H9 (cell line): ENCODE measurements at regions not wholly inside any gene's neighbourhood (a gene's known extent, or its start where the extent isn't known, plus 50 kb on each side); places are given as distances from the start of the nearest gene placed in this dataset.

Experiments used
- DNase-seq: peaks from one replicate; pipeline ENCODE4 v3.0.0-alpha.2; 2017
- H2AFZ ChIP-seq: one replicate; pipeline ENCODE4 v1.6.1; 2013; ENCODE audit warnings: mild to moderate bottlenecking, low read length, control low read depth, moderate library complexity
- H2AK5ac ChIP-seq: 2 replicates; pipeline ENCODE4 v1.6.1; 2013; ENCODE audit warnings: low read length, control low read depth, mixed read lengths; ENCODE audit not compliant: insufficient read length
- H2BK120ac ChIP-seq: one replicate; pipeline ENCODE4 v1.6.1; 2013; ENCODE audit warnings: low read depth, mild to moderate bottlenecking, low read length, control low read depth, inconsistent platforms; ENCODE audit not compliant: poor library complexity, severe bottlenecking
- H2BK12ac ChIP-seq: 2 replicates; pipeline ENCODE4 v1.6.1; 2013; ENCODE audit warnings: low read length, control low read depth, mixed read lengths, low read depth; ENCODE audit not compliant: insufficient read length
- H2BK15ac ChIP-seq: 2 replicates; pipeline ENCODE4 v1.6.1; 2013; ENCODE audit warnings: low read depth, low read length, control low read depth
- H2BK20ac ChIP-seq: one replicate; pipeline ENCODE4 v1.6.1; 2013; ENCODE audit warnings: low read depth, mild to moderate bottlenecking, low read length, control low read depth, inconsistent platforms; ENCODE audit not compliant: poor library complexity, severe bottlenecking
- H2BK5ac ChIP-seq: 2 replicates; pipeline ENCODE4 v1.6.1; 2013; ENCODE audit warnings: low read length, control low read depth, mixed read lengths; ENCODE audit not compliant: insufficient read length
- H3K14ac ChIP-seq: 2 replicates; pipeline ENCODE4 v1.6.1; 2013; ENCODE audit warnings: low read length, control low read depth; ENCODE audit not compliant: insufficient read depth
- H3K18ac ChIP-seq: 2 replicates; pipeline ENCODE4 v1.6.1; 2013; ENCODE audit warnings: low read depth, mild to moderate bottlenecking, mixed read lengths, low read length, control low read depth; ENCODE audit not compliant: insufficient read length
- H3K23ac ChIP-seq: 2 replicates; pipeline ENCODE4 v1.6.1; 2013; ENCODE audit warnings: low read length, control low read depth, mixed read lengths, low read depth; ENCODE audit not compliant: insufficient read length
- H3K23me2 ChIP-seq: 2 replicates; pipeline ENCODE4 v1.6.1; 2013; ENCODE audit warnings: low read depth, mild to moderate bottlenecking, mixed read lengths, low read length, control low read depth; ENCODE audit not compliant: insufficient read length, poor library complexity, severe bottlenecking
- H3K27ac ChIP-seq: 2 replicates; pipeline ENCODE4 v1.5.1; 2013; ENCODE audit warnings: low read length, control low read depth, mixed read lengths, low read depth; ENCODE audit not compliant: insufficient read length
- H3K27me3 ChIP-seq: 2 replicates; pipeline ENCODE4 v1.6.1; 2013; ENCODE audit warnings: low read length, control low read depth, inconsistent platforms; ENCODE audit not compliant: insufficient read depth
- H3K4ac ChIP-seq: 2 replicates; pipeline ENCODE4 v1.6.1; 2013; ENCODE audit warnings: low read depth, mild to moderate bottlenecking, control low read depth, inconsistent platforms, low read length, moderate library complexity
- H3K4me1 ChIP-seq: 2 replicates; pipeline ENCODE4 v1.6.1; 2013; ENCODE audit warnings: low read length, control low read depth, inconsistent platforms; ENCODE audit not compliant: insufficient read depth
- H3K4me2 ChIP-seq: 2 replicates; pipeline ENCODE4 v1.6.1; 2013; ENCODE audit warnings: low read length, control low read depth, mixed read lengths; ENCODE audit not compliant: insufficient read length, insufficient read depth
- H3K56ac ChIP-seq: 2 replicates; pipeline ENCODE4 v1.6.1; 2013; ENCODE audit warnings: low read depth, mild to moderate bottlenecking, mixed read lengths, low read length, control low read depth; ENCODE audit not compliant: insufficient read length
- H3K79me1 ChIP-seq: 2 replicates; pipeline ENCODE4 v1.6.1; 2013; ENCODE audit warnings: low read depth, mild to moderate bottlenecking, moderate library complexity, low read length, control low read depth, inconsistent platforms; ENCODE audit not compliant: insufficient read depth, poor library complexity, severe bottlenecking
- H3K79me2 ChIP-seq: 2 replicates; pipeline ENCODE4 v1.6.1; 2013; ENCODE audit warnings: low read length, control low read depth, inconsistent platforms; ENCODE audit not compliant: insufficient read depth
- H3K9ac ChIP-seq: 2 replicates; pipeline ENCODE4 v1.6.1; 2013; ENCODE audit warnings: low read length, control low read depth, mixed read lengths; ENCODE audit not compliant: insufficient read length; ENCODE audit errors: extremely low read depth
- H3K9me3 ChIP-seq: one replicate; pipeline ENCODE4 v1.6.1; 2013; ENCODE audit warnings: low read depth, low read length, inconsistent platforms; ENCODE audit not compliant: control insufficient read depth
- H3T11ph ChIP-seq: one replicate; pipeline ENCODE4 v1.6.1; 2013; ENCODE audit warnings: mild to moderate bottlenecking, low read length, control low read depth, inconsistent platforms
- H4K20me1 ChIP-seq: one replicate; pipeline ENCODE4 v1.6.1; 2013; ENCODE audit not compliant: control insufficient read depth, insufficient read length, insufficient read depth
- H4K5ac ChIP-seq: 2 replicates; pipeline ENCODE4 v1.6.1; 2013; ENCODE audit warnings: low read depth, mild to moderate bottlenecking, mixed read lengths, low read length, control low read depth; ENCODE audit not compliant: insufficient read length
- H4K8ac ChIP-seq: replicated peaks from 2 replicates; pipeline ENCODE4 v1.6.1; 2013; ENCODE audit warnings: low read length, control low read depth, mixed read lengths, low read depth; ENCODE audit not compliant: insufficient read length
- H4K91ac ChIP-seq: 2 replicates; pipeline ENCODE4 v1.6.1; 2013; ENCODE audit warnings: low read depth, mild to moderate bottlenecking, moderate library complexity, mixed read lengths, low read length, control low read depth; ENCODE audit not compliant: insufficient read length
- H3K27ac Mint-ChIP-seq, 3 experiments: 2 replicates in 2 of 3; 3 replicates in 1 of 3; pipeline ENCODE4 v1.8.0; 2020 to 2021; ENCODE audit warnings: mixed read lengths in 3 of 3, mild to moderate bottlenecking in 1 of 3, moderate library complexity in 1 of 3
- H3K27me3 Mint-ChIP-seq: 2 replicates; pipeline ENCODE4 v1.8.0; 2021; ENCODE audit warnings: low read depth, mild to moderate bottlenecking, moderate library complexity, mixed read lengths
- H3K36me3 Mint-ChIP-seq, 3 experiments: 2 replicates in 2 of 3; 3 replicates in 1 of 3; pipeline ENCODE4 v1.8.0; 2020 to 2021; ENCODE audit warnings: low read depth in 3 of 3, mixed read lengths in 3 of 3; ENCODE audit not compliant: insufficient read depth in 1 of 3
- H3K4me1 Mint-ChIP-seq, 2 experiments: 2 replicates each; pipeline ENCODE4 v1.8.0; 2020; ENCODE audit warnings: mixed read lengths in 2 of 2
- H3K4me3 Mint-ChIP-seq, 2 experiments: 2 replicates in 1 of 2; 3 replicates in 1 of 2; pipeline ENCODE4 v1.8.0; 2020 to 2021; ENCODE audit warnings: mild to moderate bottlenecking in 2 of 2, mixed read lengths in 2 of 2, moderate library complexity in 1 of 2
- H3K9me3 Mint-ChIP-seq, 2 experiments: 2 replicates in 1 of 2; 3 replicates in 1 of 2; pipeline ENCODE4 v1.8.0; 2020; ENCODE audit warnings: mild to moderate bottlenecking in 2 of 2, mixed read lengths in 2 of 2, moderate library complexity in 1 of 2
- WGBS: extraction: QIAGEN DNeasy Blood & Tissue Kit; methylation state at CpG from one replicate; pipeline ENCODE4 v1.1.7; 2013; ENCODE audit warnings: missing lambda C conversion rate, low lambda C conversion rate, mixed read lengths; ENCODE audit not compliant: insufficient read length; ENCODE audit errors: extremely low coverage; 5-methylcytosine and 5-hydroxymethylcytosine counted together
- TF ChIP-seq, protein P1 (sequence below): fragments of 200-600 bp; sonication (generic); conservative IDR thresholded peaks from 3 replicates; pipeline ENCODE4 v1.8.0; 2021; ENCODE audit warnings: antibody characterized with exemption, mild to moderate bottlenecking

DNA sequence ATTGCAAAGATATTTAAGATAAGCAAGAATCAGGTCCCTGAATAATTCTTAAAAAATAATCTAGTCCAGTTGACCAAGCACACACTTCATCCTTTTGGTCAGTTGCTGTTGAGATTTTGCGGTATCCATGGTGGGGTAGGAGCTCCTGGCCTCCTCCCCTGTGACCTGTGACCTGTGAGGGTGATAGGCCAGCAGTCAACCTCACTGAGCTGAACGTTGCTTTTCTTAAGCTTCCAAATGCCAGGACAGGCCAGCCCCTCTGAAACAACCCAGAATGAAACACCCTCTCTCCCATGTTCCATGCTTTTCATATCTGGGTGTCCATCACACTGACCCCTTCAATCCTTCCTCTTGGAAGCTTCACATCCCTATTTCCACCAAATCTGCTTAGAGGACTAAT is 164.9 kb downstream of the THBS2 start:
- Histone ChIP-seq H3K56ac (no peak overlapping the region), H4K91ac (no peak overlapping the region), H2AK5ac (no peak overlapping the region), H3K4ac (no peak overlapping the region), H4K5ac (no peak overlapping the region), H3K27ac (no peak overlapping the region), H2AFZ (no peak overlapping the region), H2BK5ac (no peak overlapping the region), H3K79me1 (no peaks in the 10 kb centered on the region), H3K4me1 (no peaks in the 10 kb centered on the region), H3K23ac (no peak overlapping the region), H3K18ac (no peak overlapping the region), H4K20me1 (no peaks in the 10 kb centered on the region), H4K8ac (no peak overlapping the region), H3K23me2 (no peaks in the 10 kb centered on the region), H2BK15ac (no peak overlapping the region), H3K79me2 (no peaks in the 10 kb centered on the region), H3K14ac (no peak overlapping the region), H3T11ph (no peak overlapping the region), H2BK120ac (no peak overlapping the region), H3K9me3 (peaks cover 12% of the 10 kb centered on the region), H3K27me3 (no peaks in the 10 kb centered on the region), H2BK20ac (no peak overlapping the region), H3K9ac (no peak overlapping the region), H2BK12ac (no peak overlapping the region), H3K4me2 (no peak overlapping the region)
- no peak for DNase-seq
- peaks cover 48 to 51% of the 10 kb centered on the region in 2 experiments for H3K9me3 Mint-ChIP-seq
- H3K27ac Mint-ChIP-seq: no peak overlapping the region
- H3K27me3 Mint-ChIP-seq: 0 out of 2 replicates have a peak, but pooled peaks cover 1% of the 10 kb centered on the region
- TF ChIP-seq, protein P1, sequence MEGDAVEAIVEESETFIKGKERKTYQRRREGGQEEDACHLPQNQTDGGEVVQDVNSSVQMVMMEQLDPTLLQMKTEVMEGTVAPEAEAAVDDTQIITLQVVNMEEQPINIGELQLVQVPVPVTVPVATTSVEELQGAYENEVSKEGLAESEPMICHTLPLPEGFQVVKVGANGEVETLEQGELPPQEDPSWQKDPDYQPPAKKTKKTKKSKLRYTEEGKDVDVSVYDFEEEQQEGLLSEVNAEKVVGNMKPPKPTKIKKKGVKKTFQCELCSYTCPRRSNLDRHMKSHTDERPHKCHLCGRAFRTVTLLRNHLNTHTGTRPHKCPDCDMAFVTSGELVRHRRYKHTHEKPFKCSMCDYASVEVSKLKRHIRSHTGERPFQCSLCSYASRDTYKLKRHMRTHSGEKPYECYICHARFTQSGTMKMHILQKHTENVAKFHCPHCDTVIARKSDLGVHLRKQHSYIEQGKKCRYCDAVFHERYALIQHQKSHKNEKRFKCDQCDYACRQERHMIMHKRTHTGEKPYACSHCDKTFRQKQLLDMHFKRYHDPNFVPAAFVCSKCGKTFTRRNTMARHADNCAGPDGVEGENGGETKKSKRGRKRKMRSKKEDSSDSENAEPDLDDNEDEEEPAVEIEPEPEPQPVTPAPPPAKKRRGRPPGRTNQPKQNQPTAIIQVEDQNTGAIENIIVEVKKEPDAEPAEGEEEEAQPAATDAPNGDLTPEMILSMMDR: no peak
- WGBS: no CpG with 5 or more reads among the region's 2 CpGs
- peaks cover 30 to 43% (median 30%) of the 10 kb centered on the region in 3 experiments for H3K36me3 Mint-ChIP-seq
- peaks cover 8 to 16% of the 10 kb centered on the region in 2 experiments for H3K4me1 Mint-ChIP-seq
- H3K4me3 Mint-ChIP-seq: no peak overlapping the region
